WTC11 (cell line): ENCODE measurements at regions not wholly inside any gene's neighbourhood (a gene's known extent, or its start where the extent isn't known, plus 50 kb on each side); places are given as distances from the start of the nearest gene placed in this dataset.

Experiments used
- ATAC-seq: fragments of 200-7000 bp; cut with Tn5 transposase; 2 replicates; pipeline ENCODE4 v1.10.0; 2021; ENCODE audit warnings: mild to moderate bottlenecking, moderate library complexity
- CTCF ChIA-PET: fragments of 300-600 bp; sonication (Branson Sonifier 250); formaldehyde crosslinking; loops from one replicate; lab custom pipeline; 2021; ENCODE audit warnings: antibody characterized with exemption; lab: Charles Lee
- POLR2A ChIA-PET: fragments of 350-600 bp; sonication (Branson Sonifier 250); formaldehyde crosslinking; loops from one replicate; lab custom pipeline; 2021; ENCODE audit warnings: antibody characterized with exemption; lab: Charles Lee
- DNase-seq: peaks from one replicate; pipeline ENCODE4 v3.0.0; 2021; ENCODE audit warnings: low spot score
- H3K27ac Mint-ChIP-seq: 2 replicates; pipeline ENCODE4 v1.8.0; 2021; ENCODE audit warnings: mixed read lengths
- H3K27me3 Mint-ChIP-seq: 2 replicates; pipeline ENCODE4 v1.8.0; 2021; ENCODE audit warnings: low read depth, mild to moderate bottlenecking, moderate library complexity, mixed read lengths
- H3K36me3 Mint-ChIP-seq: 2 replicates; pipeline ENCODE4 v1.8.0; 2021; ENCODE audit warnings: mixed read lengths
- H3K4me1 Mint-ChIP-seq: 2 replicates; pipeline ENCODE4 v1.8.0; 2022; ENCODE audit warnings: mixed read lengths
- H3K4me3 Mint-ChIP-seq: 2 replicates; pipeline ENCODE4 v1.8.0; 2021; ENCODE audit warnings: mild to moderate bottlenecking, moderate library complexity, mixed read lengths
- H3K9me3 Mint-ChIP-seq: 2 replicates; pipeline ENCODE4 v1.8.0; 2021; ENCODE audit warnings: mixed read lengths
- FOXK1 ChIP-seq: sonication (generic); formaldehyde crosslinking; IDR thresholded peaks from 2 replicates; pipeline ENCODE4 v1.8.0; 2022; ENCODE audit warnings: mild to moderate bottlenecking, moderate library complexity, missing genetic modification reagents
- GTF2I ChIP-seq: fragments of 250-450 bp; sonication (Bioruptor Pico); conservative IDR thresholded peaks from 2 replicates; pipeline ENCODE4 v1.4.0; 2021; ENCODE audit warnings: mild to moderate bottlenecking
- KAT7 ChIP-seq: sonication (generic); formaldehyde crosslinking; IDR thresholded peaks from 2 replicates; pipeline ENCODE4 v1.8.1; 2023; ENCODE audit warnings: missing genetic modification reagents, mild to moderate bottlenecking, borderline replicate concordance
- NR2C2 ChIP-seq: sonication (generic); formaldehyde crosslinking; IDR thresholded peaks from 2 replicates; pipeline ENCODE4 v1.8.0; 2022; ENCODE audit warnings: mild to moderate bottlenecking, missing genetic modification reagents
- SMAD3 ChIP-seq: sonication (generic); formaldehyde crosslinking; IDR thresholded peaks from 2 replicates; pipeline ENCODE4 v1.8.0; 2022; ENCODE audit warnings: missing genetic modification reagents, mild to moderate bottlenecking, borderline replicate concordance
- SMAD4 ChIP-seq: sonication (generic); formaldehyde crosslinking; IDR thresholded peaks from 2 replicates; pipeline ENCODE4 v1.8.0; 2022; ENCODE audit warnings: mild to moderate bottlenecking, missing genetic modification reagents
- TP53 ChIP-seq: sonication (generic); formaldehyde crosslinking; IDR thresholded peaks from 2 replicates; pipeline ENCODE4 v1.8.1; 2023; ENCODE audit warnings: mild to moderate bottlenecking, missing genetic modification reagents
- ZBTB21 ChIP-seq: sonication (generic); formaldehyde crosslinking; IDR thresholded peaks from 2 replicates; pipeline ENCODE4 v1.8.1; 2023; ENCODE audit warnings: mild to moderate bottlenecking, missing genetic modification reagents, borderline replicate concordance
- ZNF416 ChIP-seq: fragments of 250-450 bp; sonication (Bioruptor Pico); IDR thresholded peaks from 2 replicates; pipeline ENCODE4 v1.9.0; 2021; ENCODE audit warnings: mild to moderate bottlenecking, inconsistent platforms
- ZNF423 ChIP-seq: fragments of 250-450 bp; sonication (Bioruptor Pico); IDR thresholded peaks from 2 replicates; pipeline ENCODE4 v2.1.2; 2022; ENCODE audit warnings: mild to moderate bottlenecking, moderate library complexity
- TF ChIP-seq, protein P1 (sequence below): sonication (generic); formaldehyde crosslinking; conservative IDR thresholded peaks from 2 replicates; pipeline ENCODE4 v1.8.1; 2022; ENCODE audit warnings: mild to moderate bottlenecking, missing genetic modification reagents
- TF ChIP-seq, protein P2 (sequence below): sonication (generic); formaldehyde crosslinking; IDR thresholded peaks from 2 replicates; pipeline ENCODE4 v1.8.1; 2022; ENCODE audit warnings: missing genetic modification reagents, borderline replicate concordance
- TF ChIP-seq, protein P3 (sequence below): fragments of 250-450 bp; sonication (Bioruptor Pico); conservative IDR thresholded peaks from 2 replicates; pipeline ENCODE4 v1.9.0; 2021; ENCODE audit warnings: mild to moderate bottlenecking
- TF ChIP-seq, protein P4 (sequence below): sonication (generic); formaldehyde crosslinking; IDR thresholded peaks from 2 replicates; pipeline ENCODE4 v1.8.0; 2022; ENCODE audit warnings: mild to moderate bottlenecking, missing genetic modification reagents
- TF ChIP-seq, protein P5 (sequence below): fragments of 250-450 bp; sonication (Bioruptor Pico); IDR thresholded peaks from 2 replicates; pipeline ENCODE4 v1.8.0; 2021; ENCODE audit warnings: mild to moderate bottlenecking
- TF ChIP-seq, protein P6 (sequence below): sonication (generic); formaldehyde crosslinking; IDR thresholded peaks from 2 replicates; pipeline ENCODE4 v1.8.1; 2023; ENCODE audit warnings: mild to moderate bottlenecking, missing genetic modification reagents, borderline replicate concordance
- TF ChIP-seq, protein P7 (sequence below): sonication (generic); formaldehyde crosslinking; IDR thresholded peaks from 2 replicates; pipeline ENCODE4 v1.8.1; 2023; ENCODE audit warnings: mild to moderate bottlenecking, missing genetic modification reagents
- TF ChIP-seq, protein P8 (sequence below): sonication (generic); formaldehyde crosslinking; IDR thresholded peaks from 2 replicates; pipeline ENCODE4 v1.8.0; 2022; ENCODE audit warnings: missing genetic modification reagents
- TF ChIP-seq, protein P9 (sequence below): sonication (generic); formaldehyde crosslinking; IDR thresholded peaks from 2 replicates; pipeline ENCODE4 v1.8.1; 2023; ENCODE audit warnings: mild to moderate bottlenecking, missing genetic modification reagents, moderate library complexity
- TF ChIP-seq, protein P10 (sequence below): sonication (generic); formaldehyde crosslinking; IDR thresholded peaks from 2 replicates; pipeline ENCODE4 v1.8.0; 2022; ENCODE audit warnings: mild to moderate bottlenecking, missing genetic modification reagents

DNA sequence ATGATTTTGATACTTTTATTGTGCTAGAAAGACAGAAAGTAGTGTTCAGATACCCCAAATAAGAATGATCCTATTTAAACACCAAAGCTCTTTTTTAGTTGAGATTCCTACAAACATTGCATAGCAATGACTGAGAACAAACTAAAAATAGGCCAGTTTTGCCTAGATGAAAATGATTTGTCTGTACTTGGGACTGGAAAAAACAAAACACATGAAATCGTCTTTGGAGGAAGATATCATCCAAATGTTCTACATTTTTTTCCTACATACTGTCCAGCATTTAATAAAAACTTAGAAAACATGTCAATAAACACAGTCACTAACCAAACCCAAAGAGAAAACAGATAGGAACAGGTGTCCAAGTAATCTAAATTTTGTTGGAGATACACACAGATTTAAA lies 111.6 kb upstream of the MEOX2 start (continued):
- TF ChIP-seq, protein P1, sequence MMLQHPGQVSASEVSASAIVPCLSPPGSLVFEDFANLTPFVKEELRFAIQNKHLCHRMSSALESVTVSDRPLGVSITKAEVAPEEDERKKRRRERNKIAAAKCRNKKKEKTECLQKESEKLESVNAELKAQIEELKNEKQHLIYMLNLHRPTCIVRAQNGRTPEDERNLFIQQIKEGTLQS (CRISPR knock-in tag), result no peak
- TF ChIP-seq, protein P2, sequence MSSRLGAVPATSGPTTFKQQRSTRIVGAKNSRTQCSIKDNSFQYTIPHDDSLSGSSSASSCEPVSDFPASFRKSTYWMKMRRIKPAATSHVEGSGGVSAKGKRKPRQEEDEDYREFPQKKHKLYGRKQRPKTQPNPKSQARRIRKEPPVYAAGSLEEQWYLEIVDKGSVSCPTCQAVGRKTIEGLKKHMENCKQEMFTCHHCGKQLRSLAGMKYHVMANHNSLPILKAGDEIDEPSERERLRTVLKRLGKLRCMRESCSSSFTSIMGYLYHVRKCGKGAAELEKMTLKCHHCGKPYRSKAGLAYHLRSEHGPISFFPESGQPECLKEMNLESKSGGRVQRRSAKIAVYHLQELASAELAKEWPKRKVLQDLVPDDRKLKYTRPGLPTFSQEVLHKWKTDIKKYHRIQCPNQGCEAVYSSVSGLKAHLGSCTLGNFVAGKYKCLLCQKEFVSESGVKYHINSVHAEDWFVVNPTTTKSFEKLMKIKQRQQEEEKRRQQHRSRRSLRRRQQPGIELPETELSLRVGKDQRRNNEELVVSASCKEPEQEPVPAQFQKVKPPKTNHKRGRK, result no peak
- TF ChIP-seq GTF2I (CRISPR knock-in tag) (no peak), ZNF423 (CRISPR knock-in tag) (no peak), SMAD4 (CRISPR knock-in tag) (no peak)
- TF ChIP-seq, protein P3, sequence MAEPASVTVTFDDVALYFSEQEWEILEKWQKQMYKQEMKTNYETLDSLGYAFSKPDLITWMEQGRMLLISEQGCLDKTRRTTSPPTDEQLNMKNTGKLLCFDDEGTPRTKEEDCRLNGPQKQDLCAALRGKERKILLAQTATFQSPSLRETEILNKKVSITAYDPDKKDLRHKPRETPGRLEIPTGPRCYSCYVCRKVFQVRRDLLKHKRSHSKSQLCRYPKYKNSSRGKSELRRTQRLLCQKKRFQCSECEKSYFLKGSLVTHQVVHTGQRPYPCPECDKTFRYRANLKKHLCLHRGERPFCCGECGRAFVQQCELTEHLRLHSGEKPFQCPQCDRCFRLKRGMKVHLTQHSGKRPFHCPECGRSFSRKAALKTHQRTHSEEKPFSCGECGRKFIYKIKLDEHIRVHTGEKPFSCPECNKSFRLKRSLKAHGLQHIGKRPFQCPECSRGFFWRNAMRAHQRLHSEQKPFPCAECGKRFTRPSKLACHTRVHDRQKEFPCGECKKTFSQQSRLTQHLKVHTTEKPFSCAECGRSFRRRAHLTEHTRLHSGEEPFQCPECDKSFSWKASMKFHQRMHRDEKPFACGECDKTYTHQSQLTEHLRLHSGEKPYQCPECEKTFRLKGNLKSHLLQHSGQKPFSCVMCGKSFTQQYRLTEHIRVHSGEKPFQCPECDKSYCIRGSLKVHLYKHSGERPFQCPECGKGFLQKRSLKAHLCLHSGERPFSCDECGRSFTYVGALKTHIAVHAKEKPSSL, result no peak
- TF ChIP-seq, protein P4, sequence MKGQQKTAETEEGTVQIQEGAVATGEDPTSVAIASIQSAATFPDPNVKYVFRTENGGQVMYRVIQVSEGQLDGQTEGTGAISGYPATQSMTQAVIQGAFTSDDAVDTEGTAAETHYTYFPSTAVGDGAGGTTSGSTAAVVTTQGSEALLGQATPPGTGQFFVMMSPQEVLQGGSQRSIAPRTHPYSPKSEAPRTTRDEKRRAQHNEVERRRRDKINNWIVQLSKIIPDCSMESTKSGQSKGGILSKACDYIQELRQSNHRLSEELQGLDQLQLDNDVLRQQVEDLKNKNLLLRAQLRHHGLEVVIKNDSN (CRISPR knock-in tag), result no peak

DNA sequence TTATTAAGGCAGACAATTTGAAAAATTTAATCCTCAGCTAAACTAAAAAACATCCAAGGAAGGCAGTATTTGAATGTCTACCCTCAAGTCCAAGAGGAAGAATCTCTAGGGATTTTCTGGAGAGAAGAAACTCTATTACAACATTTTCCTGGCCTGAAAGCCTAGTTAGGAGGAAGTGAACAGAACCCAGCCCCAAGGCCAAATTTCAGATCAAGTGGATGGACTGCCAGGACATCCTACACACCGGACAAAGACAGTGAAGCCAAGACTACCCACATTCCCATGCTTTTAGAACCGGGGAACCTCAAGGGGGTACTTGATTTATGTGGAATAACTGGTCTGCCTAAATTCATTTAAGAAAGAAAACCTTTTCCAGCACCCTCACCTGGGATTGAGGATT lies 108.9 kb upstream of the MEOX2 start:
- Mint-ChIP-seq H3K27ac (no peak overlapping the region), H3K27me3 (no peaks in the 10 kb centered on the region; the same call in 1 of the 2 replicates), H3K4me3 (no peak overlapping the region), H3K9me3 (peaks cover 3% of the 10 kb centered on the region), H3K4me1 (no peaks in the 10 kb centered on the region), H3K36me3 (no peaks in the 10 kb centered on the region)
- no peak for DNase-seq
- CTCF ChIA-PET, result interaction anchor here (1.0 kb wide), 1 partner anchor 11 kb away, joined by 3 read pairs; no protein-coding TSS in a partner anchor
- no peak for ATAC-seq
- TF ChIP-seq SMAD3 (CRISPR knock-in tag) (no peak), NR2C2 (CRISPR knock-in tag) (no peak), FOXK1 (CRISPR knock-in tag) (no peak), KAT7 (no peak), ZBTB21 (CRISPR knock-in tag) (no peak), ZNF416 (no peak), TP53 (CRISPR knock-in tag) (no peak)
- TF ChIP-seq, protein P5, sequence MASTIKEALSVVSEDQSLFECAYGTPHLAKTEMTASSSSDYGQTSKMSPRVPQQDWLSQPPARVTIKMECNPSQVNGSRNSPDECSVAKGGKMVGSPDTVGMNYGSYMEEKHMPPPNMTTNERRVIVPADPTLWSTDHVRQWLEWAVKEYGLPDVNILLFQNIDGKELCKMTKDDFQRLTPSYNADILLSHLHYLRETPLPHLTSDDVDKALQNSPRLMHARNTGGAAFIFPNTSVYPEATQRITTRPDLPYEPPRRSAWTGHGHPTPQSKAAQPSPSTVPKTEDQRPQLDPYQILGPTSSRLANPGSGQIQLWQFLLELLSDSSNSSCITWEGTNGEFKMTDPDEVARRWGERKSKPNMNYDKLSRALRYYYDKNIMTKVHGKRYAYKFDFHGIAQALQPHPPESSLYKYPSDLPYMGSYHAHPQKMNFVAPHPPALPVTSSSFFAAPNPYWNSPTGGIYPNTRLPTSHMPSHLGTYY (CRISPR knock-in tag), result no peak
- TF ChIP-seq, protein P6, sequence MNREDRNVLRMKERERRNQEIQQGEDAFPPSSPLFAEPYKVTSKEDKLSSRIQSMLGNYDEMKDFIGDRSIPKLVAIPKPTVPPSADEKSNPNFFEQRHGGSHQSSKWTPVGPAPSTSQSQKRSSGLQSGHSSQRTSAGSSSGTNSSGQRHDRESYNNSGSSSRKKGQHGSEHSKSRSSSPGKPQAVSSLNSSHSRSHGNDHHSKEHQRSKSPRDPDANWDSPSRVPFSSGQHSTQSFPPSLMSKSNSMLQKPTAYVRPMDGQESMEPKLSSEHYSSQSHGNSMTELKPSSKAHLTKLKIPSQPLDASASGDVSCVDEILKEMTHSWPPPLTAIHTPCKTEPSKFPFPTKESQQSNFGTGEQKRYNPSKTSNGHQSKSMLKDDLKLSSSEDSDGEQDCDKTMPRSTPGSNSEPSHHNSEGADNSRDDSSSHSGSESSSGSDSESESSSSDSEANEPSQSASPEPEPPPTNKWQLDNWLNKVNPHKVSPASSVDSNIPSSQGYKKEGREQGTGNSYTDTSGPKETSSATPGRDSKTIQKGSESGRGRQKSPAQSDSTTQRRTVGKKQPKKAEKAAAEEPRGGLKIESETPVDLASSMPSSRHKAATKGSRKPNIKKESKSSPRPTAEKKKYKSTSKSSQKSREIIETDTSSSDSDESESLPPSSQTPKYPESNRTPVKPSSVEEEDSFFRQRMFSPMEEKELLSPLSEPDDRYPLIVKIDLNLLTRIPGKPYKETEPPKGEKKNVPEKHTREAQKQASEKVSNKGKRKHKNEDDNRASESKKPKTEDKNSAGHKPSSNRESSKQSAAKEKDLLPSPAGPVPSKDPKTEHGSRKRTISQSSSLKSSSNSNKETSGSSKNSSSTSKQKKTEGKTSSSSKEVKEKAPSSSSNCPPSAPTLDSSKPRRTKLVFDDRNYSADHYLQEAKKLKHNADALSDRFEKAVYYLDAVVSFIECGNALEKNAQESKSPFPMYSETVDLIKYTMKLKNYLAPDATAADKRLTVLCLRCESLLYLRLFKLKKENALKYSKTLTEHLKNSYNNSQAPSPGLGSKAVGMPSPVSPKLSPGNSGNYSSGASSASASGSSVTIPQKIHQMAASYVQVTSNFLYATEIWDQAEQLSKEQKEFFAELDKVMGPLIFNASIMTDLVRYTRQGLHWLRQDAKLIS (CRISPR knock-in tag), result no peak
- TF ChIP-seq, protein P7, sequence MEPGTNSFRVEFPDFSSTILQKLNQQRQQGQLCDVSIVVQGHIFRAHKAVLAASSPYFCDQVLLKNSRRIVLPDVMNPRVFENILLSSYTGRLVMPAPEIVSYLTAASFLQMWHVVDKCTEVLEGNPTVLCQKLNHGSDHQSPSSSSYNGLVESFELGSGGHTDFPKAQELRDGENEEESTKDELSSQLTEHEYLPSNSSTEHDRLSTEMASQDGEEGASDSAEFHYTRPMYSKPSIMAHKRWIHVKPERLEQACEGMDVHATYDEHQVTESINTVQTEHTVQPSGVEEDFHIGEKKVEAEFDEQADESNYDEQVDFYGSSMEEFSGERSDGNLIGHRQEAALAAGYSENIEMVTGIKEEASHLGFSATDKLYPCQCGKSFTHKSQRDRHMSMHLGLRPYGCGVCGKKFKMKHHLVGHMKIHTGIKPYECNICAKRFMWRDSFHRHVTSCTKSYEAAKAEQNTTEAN (CRISPR knock-in tag), result no peak
- TF ChIP-seq, protein P8, sequence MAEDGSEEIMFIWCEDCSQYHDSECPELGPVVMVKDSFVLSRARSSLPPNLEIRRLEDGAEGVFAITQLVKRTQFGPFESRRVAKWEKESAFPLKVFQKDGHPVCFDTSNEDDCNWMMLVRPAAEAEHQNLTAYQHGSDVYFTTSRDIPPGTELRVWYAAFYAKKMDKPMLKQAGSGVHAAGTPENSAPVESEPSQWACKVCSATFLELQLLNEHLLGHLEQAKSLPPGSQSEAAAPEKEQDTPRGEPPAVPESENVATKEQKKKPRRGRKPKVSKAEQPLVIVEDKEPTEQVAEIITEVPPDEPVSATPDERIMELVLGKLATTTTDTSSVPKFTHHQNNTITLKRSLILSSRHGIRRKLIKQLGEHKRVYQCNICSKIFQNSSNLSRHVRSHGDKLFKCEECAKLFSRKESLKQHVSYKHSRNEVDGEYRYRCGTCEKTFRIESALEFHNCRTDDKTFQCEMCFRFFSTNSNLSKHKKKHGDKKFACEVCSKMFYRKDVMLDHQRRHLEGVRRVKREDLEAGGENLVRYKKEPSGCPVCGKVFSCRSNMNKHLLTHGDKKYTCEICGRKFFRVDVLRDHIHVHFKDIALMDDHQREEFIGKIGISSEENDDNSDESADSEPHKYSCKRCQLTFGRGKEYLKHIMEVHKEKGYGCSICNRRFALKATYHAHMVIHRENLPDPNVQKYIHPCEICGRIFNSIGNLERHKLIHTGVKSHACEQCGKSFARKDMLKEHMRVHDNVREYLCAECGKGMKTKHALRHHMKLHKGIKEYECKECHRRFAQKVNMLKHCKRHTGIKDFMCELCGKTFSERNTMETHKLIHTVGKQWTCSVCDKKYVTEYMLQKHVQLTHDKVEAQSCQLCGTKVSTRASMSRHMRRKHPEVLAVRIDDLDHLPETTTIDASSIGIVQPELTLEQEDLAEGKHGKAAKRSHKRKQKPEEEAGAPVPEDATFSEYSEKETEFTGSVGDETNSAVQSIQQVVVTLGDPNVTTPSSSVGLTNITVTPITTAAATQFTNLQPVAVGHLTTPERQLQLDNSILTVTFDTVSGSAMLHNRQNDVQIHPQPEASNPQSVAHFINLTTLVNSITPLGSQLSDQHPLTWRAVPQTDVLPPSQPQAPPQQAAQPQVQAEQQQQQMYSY (CRISPR knock-in tag), result no peak
- TF ChIP-seq, protein P9, sequence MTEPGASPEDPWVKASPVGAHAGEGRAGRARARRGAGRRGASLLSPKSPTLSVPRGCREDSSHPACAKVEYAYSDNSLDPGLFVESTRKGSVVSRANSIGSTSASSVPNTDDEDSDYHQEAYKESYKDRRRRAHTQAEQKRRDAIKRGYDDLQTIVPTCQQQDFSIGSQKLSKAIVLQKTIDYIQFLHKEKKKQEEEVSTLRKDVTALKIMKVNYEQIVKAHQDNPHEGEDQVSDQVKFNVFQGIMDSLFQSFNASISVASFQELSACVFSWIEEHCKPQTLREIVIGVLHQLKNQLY (CRISPR knock-in tag), result no peak
- TF ChIP-seq, protein P10, sequence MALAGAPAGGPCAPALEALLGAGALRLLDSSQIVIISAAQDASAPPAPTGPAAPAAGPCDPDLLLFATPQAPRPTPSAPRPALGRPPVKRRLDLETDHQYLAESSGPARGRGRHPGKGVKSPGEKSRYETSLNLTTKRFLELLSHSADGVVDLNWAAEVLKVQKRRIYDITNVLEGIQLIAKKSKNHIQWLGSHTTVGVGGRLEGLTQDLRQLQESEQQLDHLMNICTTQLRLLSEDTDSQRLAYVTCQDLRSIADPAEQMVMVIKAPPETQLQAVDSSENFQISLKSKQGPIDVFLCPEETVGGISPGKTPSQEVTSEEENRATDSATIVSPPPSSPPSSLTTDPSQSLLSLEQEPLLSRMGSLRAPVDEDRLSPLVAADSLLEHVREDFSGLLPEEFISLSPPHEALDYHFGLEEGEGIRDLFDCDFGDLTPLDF, result no peak
- POLR2A ChIA-PET, result no interaction called here
